Panc1 (cell line): ENCODE measurements at regions not wholly inside any gene's neighbourhood (a gene's known extent, or its start where the extent isn't known, plus 50 kb on each side); places are given as distances from the start of the nearest gene placed in this dataset.

Experiments
- ATAC-seq: fragments of 200-7000 bp; cut with Tn5 transposase; 2 replicates; pipeline ENCODE4 v1.9.1; 2020; ENCODE audit warnings: mild to moderate bottlenecking, moderate library complexity
- BruUV-seq: library from RNA; stranded (reverse); fragments of 400-500 nt; replicated peaks from 2 replicates; lab custom pipeline; 2021; lab: Mats Ljungman, UMichigan
- CTCF ChIA-PET: fragments of 300-600 bp; sonication (Branson Sonifier 250); formaldehyde crosslinking; loops from one replicate; lab custom pipeline; 2022; ENCODE audit warnings: antibody characterized with exemption; lab: Charles Lee
- POLR2A ChIA-PET: fragments of 300-600 bp; sonication (Branson Sonifier 250); formaldehyde crosslinking; loops from one replicate; lab custom pipeline; 2022; ENCODE audit warnings: antibody characterized with exemption; lab: Charles Lee
- DNase-seq: peaks from one replicate; pipeline ENCODE4 v3.0.0-alpha.2; 2010; ENCODE audit warnings: low read depth, low spot score
- H3K27ac ChIP-seq: 2 replicates; pipeline ENCODE4 v1.5.1; 2011; ENCODE audit warnings: mild to moderate bottlenecking, low read length, inconsistent platforms
- H3K27me3 ChIP-seq: fragments of 200-500 bp; sonication (Bioruptor generic); 2 replicates; pipeline ENCODE4 v1.6.0; 2014; ENCODE audit warnings: low read length, inconsistent platforms; ENCODE audit not compliant: control insufficient read depth, insufficient read depth
- H3K36me3 ChIP-seq: fragments of 200-500 bp; sonication (Bioruptor generic); 2 replicates; pipeline ENCODE4 v1.5.1; 2014; ENCODE audit warnings: inconsistent platforms, mild to moderate bottlenecking, low read length, moderate library complexity; ENCODE audit not compliant: control insufficient read depth, insufficient read depth
- H3K4me1 ChIP-seq: 2 replicates; pipeline ENCODE4 v1.5.1; 2011; ENCODE audit warnings: inconsistent platforms, mild to moderate bottlenecking, low read length, moderate library complexity; ENCODE audit not compliant: control insufficient read depth, insufficient read depth
- H3K4me3 ChIP-seq, 2 experiments: 2 replicates each; pipeline ENCODE4 v1.5.1; 2011 to 2012; ENCODE audit warnings: low read depth in 2 of 2, low read length in 2 of 2, mild to moderate bottlenecking in 2 of 2, inconsistent platforms in 1 of 2, moderate library complexity in 1 of 2
- H3K9me3 ChIP-seq: fragments of 200-500 bp; sonication (Bioruptor generic); 2 replicates; pipeline ENCODE4 v1.5.1; 2014; ENCODE audit warnings: low read depth, mild to moderate bottlenecking, inconsistent platforms, low read length, moderate library complexity; ENCODE audit not compliant: control insufficient read depth, insufficient read depth
- CTCF ChIP-seq: fragments of 450-650 bp; IDR thresholded peaks from 2 replicates; pipeline ENCODE4 v1.5.1; 2017; ENCODE audit warnings: mild to moderate bottlenecking
- POLR2AphosphoS5 ChIP-seq: IDR thresholded peaks from 2 replicates; pipeline ENCODE4 v1.6.1; 2012; ENCODE audit warnings: mild to moderate bottlenecking, low read depth, low read length, moderate library complexity
- SIN3A ChIP-seq: IDR thresholded peaks from 2 replicates; pipeline ENCODE4 v1.6.1; 2012; ENCODE audit warnings: low read depth, mild to moderate bottlenecking, low read length, moderate library complexity, borderline replicate concordance; ENCODE audit not compliant: insufficient read depth
- TCF7L2 ChIP-seq: IDR thresholded peaks from 2 replicates; pipeline ENCODE4 v1.6.1; 2011; ENCODE audit warnings: mild to moderate bottlenecking, low read depth, low read length, inconsistent platforms
- in situ Hi-C: cut with HindIII; loops from 2 replicates; pipeline ENCODE4 v1.10.0; 2016; ENCODE audit warnings: low sequenced_read_pairs, low pct_unique_long_range_greater_than_20kb
- intact Hi-C: fragments of 100-400 bp; cut with micrococcal nuclease; formaldehyde crosslinking; loops from one replicate; pipeline ENCODE4 v1.10.0; 2022; ENCODE audit not compliant: unreplicated experiment
- TF ChIP-seq, protein P1 (sequence below), 2 experiments: IDR thresholded peaks; 2 replicates each; pipeline ENCODE4 v1.6.1; 2011 to 2012; ENCODE audit warnings: low read depth in 2 of 2, control low read depth in 1 of 2, low read length in 1 of 2, mild to moderate bottlenecking in 1 of 2, moderate library complexity in 1 of 2; ENCODE audit not compliant: insufficient read depth in 1 of 2

DNA sequence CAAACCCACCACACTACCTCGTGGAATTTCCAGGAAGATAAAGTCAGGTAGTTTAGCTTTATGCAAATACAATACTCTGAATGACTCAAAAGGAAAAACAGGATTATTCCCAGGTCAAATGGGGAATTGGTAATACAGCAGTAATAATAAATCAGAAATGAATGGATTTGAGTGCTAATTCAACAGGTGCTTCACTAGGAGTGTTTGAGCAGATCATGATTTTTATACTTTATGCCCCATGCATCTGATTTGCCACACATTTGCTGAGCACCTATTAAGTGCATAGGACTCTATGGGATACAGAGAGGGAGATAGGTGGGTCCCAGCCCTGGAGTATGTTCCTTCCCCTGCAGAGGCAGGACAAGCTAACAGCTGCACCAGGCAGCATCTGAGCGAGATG lies 381.4 kb upstream of the PODXL start:
- no peak for ATAC-seq
- H3K4me1 ChIP-seq = no peaks in the 10 kb centered on the region
- peaks cover under 1% of the 10 kb centered on the region; the same call in 1 of the 2 replicates for H3K27me3 ChIP-seq
- H3K27ac ChIP-seq = no peak overlapping the region
- no peak for DNase-seq
- in situ Hi-C loops (no loop called here), intact Hi-C loops (no loop called here)
- H3K36me3 ChIP-seq = no peaks in the 10 kb centered on the region
- no peak overlapping the region for H3K4me3 ChIP-seq
- no peak for TF ChIP-seq POLR2AphosphoS5
- no peak for TF ChIP-seq TCF7L2
- TF ChIP-seq SIN3A = no peak
- TF ChIP-seq, protein P1, sequence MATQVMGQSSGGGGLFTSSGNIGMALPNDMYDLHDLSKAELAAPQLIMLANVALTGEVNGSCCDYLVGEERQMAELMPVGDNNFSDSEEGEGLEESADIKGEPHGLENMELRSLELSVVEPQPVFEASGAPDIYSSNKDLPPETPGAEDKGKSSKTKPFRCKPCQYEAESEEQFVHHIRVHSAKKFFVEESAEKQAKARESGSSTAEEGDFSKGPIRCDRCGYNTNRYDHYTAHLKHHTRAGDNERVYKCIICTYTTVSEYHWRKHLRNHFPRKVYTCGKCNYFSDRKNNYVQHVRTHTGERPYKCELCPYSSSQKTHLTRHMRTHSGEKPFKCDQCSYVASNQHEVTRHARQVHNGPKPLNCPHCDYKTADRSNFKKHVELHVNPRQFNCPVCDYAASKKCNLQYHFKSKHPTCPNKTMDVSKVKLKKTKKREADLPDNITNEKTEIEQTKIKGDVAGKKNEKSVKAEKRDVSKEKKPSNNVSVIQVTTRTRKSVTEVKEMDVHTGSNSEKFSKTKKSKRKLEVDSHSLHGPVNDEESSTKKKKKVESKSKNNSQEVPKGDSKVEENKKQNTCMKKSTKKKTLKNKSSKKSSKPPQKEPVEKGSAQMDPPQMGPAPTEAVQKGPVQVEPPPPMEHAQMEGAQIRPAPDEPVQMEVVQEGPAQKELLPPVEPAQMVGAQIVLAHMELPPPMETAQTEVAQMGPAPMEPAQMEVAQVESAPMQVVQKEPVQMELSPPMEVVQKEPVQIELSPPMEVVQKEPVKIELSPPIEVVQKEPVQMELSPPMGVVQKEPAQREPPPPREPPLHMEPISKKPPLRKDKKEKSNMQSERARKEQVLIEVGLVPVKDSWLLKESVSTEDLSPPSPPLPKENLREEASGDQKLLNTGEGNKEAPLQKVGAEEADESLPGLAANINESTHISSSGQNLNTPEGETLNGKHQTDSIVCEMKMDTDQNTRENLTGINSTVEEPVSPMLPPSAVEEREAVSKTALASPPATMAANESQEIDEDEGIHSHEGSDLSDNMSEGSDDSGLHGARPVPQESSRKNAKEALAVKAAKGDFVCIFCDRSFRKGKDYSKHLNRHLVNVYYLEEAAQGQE (IDR thresholded peaks at IDR 0.05; ENCODE audit: insufficient read depth in 1 of 2, low read depth in 2 of 2, low read length in 1 of 2) = no peak
- no peak for TF ChIP-seq CTCF
- no peaks in the 10 kb centered on the region for H3K9me3 ChIP-seq
- ChIA-PET CTCF (interaction anchor here (0.6 kb wide), 1 partner anchor 309 kb away, joined by 3 read pairs; no protein-coding TSS in a partner anchor), POLR2A (no interaction called here)
- no TSS peak for BruUV-seq

DNA sequence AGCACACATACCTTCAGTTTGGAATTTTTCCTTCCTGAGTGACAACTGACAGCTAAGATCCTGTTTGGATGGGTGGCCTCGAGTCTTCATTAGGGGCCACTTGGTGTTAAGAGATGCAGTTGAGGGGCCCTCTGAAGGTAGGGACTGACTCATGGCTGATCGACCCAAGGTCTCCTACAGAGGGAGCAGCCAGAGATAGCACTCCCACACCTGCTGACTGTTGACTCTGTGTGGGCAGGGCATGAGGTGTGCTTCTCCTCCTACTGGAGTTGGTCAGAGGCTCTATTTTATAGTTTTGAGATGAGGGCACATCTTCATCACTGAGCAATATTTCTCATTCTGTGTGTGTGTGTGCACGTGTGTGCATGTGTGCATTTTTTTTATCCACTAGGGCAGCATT lies 378.8 kb upstream of the PODXL start:
- no peaks in the 10 kb centered on the region for H3K36me3 ChIP-seq
- TF ChIP-seq CTCF (no peak), TCF7L2 (no peak), SIN3A (no peak), POLR2AphosphoS5 (no peak)
- TF ChIP-seq, protein P1 (IDR thresholded peaks at IDR 0.05; ENCODE audit: insufficient read depth in 1 of 2, low read depth in 2 of 2, low read length in 1 of 2) = no peak
- ATAC-seq (no peak), DNase-seq (no peak)
- ChIA-PET POLR2A (no interaction called here), CTCF (no interaction called here)
- in situ Hi-C loops (no loop called here), intact Hi-C loops (no loop called here)
- H3K4me3 ChIP-seq = no peak overlapping the region
- H3K9me3 ChIP-seq = no peaks in the 10 kb centered on the region
- no peak overlapping the region for H3K27ac ChIP-seq
- BruUV-seq = no TSS peak
- no peaks in the 10 kb centered on the region for H3K4me1 ChIP-seq
- peaks cover 2% of the 10 kb centered on the region; the same call in 1 of the 2 replicates for H3K27me3 ChIP-seq
